ENCODE measurements at regions not wholly inside any gene's neighbourhood (a gene's known extent, or its start where the extent isn't known, plus 50 kb on each side); places are given as distances from the start of the nearest gene placed in this dataset.

GRCh38 chr2:65656160-65656718, 223.8 kb upstream of the SPRED2 start:
- DNase-seq (ENCODE audit: low read depth), result no peak

- no peak for DNase-seq (ENCODE audit: low read depth)
These were observed 222.6 kb upstream of the SPRED2 start for GRCh38 chr2:65655000-65655399.

GRCh38 chr2:65654496-65654895, 222.1 kb upstream of the SPRED2 start:
- no peak for DNase-seq (ENCODE audit: low read depth)

- no peak for DNase-seq (ENCODE audit: low read depth)
These were observed 219.7 kb upstream of the SPRED2 start for GRCh38 chr2:65652066-65652465.

- DNase-seq (ENCODE audit: low read depth), result no peak
These were observed 217.6 kb upstream of the SPRED2 start for GRCh38 chr2:65649811-65650589.

GRCh38 chr2:65647249-65647842, 214.9 kb upstream of the SPRED2 start:
- no peak for DNase-seq (ENCODE audit: low read depth)

- DNase-seq (ENCODE audit: low read depth), result no peak
These were observed 208.3 kb upstream of the SPRED2 start for GRCh38 chr2:65640793-65641103.

- peak; percentile 12 for DNase-seq (ENCODE audit: low read depth)
These were observed 206.9 kb upstream of the SPRED2 start for GRCh38 chr2:65639156-65639864.

- DNase-seq (ENCODE audit: low read depth), result no peak
These were observed 206.0 kb upstream of the SPRED2 start for GRCh38 chr2:65638443-65638842.

- DNase-seq (ENCODE audit: low read depth), result no peak
These were observed 204.5 kb upstream of the SPRED2 start for GRCh38 chr2:65636813-65637483.

GRCh38 chr2:65636024-65636423, 203.6 kb upstream of the SPRED2 start:
- no peak for DNase-seq (ENCODE audit: low read depth)

GRCh38 chr2:65634304-65634703, 201.9 kb upstream of the SPRED2 start:
- no peak for DNase-seq (ENCODE audit: low read depth)

GRCh38 chr2:65630643-65631042, 198.2 kb upstream of the SPRED2 start:
- peak; percentile 65 for DNase-seq (ENCODE audit: low read depth)

GRCh38 chr2:65628156-65628555, 195.8 kb upstream of the SPRED2 start:
- no peak for DNase-seq (ENCODE audit: low read depth)

- DNase-seq (ENCODE audit: low read depth), result no peak
These were observed 194.4 kb upstream of the SPRED2 start for GRCh38 chr2:65626831-65627230.

- no peak for DNase-seq (ENCODE audit: low read depth)
These were observed 193.6 kb upstream of the SPRED2 start for GRCh38 chr2:65625982-65626381.

GRCh38 chr2:65622951-65623535, 190.6 kb upstream of the SPRED2 start:
- DNase-seq (ENCODE audit: low read depth), result no peak

- DNase-seq (ENCODE audit: low read depth), result no peak
These were observed 190.1 kb upstream of the SPRED2 start for GRCh38 chr2:65622499-65622898.

- no peak for DNase-seq (ENCODE audit: low read depth)
These were observed 188.1 kb upstream of the SPRED2 start for GRCh38 chr2:65620524-65620923.

- DNase-seq (ENCODE audit: low read depth), result no peak
These were observed 187.6 kb upstream of the SPRED2 start for GRCh38 chr2:65620026-65620425.

- no peak for DNase-seq (ENCODE audit: low read depth)
These were observed 183.2 kb upstream of the SPRED2 start for GRCh38 chr2:65615602-65616001.
